GM21528 (cell line): ENCODE measurements at regions not wholly inside any gene's neighbourhood (a gene's known extent, or its start where the extent isn't known, plus 50 kb on each side); places are given as distances from the start of the nearest gene placed in this dataset.

Experiments used
- ATAC-seq: cut with Tn5 transposase; IDR thresholded peaks from one replicate; pipeline ENCODE4 v1.9.1; 2021; ENCODE audit warnings: mild to moderate bottlenecking, moderate library complexity; ENCODE audit not compliant: unreplicated experiment, low FRiP score

DNA sequence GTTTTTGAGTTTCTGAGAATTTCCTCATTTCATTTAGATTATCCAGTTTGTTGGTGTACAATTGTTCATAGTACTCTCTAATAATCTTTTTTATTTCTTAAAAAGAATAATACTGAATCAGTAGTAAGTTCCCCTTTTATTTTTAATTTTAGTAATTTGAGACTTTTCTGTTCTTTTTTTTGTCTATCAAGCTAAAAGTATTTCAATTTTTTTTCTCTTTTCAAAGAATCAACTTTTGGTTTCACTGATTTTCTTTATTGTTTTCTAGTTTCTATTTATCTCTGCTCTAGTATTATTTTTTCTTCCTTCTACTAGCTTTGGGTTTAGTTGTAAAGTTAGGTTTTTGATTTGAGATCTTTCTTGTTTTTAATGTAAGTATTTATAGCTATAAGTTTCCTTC, 60.6 kb upstream of the ARL15 start:
- ATAC-seq = no peak

DNA sequence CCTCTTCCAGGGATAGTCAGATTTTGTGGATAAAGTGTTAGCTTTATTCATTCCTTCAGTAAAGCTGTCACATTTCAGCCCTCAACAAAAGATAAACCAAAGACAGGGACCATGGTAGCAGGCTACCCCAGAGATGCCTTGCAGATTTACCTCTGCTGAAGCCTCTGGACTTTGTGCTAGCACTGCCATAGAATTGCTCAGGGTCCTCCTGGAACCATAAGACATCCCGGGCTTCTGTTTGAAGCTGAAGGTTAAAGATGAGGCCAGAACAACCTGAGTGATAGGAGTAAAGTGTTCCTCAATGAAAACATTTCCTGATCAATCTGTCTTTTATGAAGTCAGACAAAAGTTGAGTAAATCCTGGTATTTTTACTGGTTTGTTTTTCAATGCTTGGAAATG, 57.5 kb upstream of the ARL15 start:
- ATAC-seq = no peak

GRCh38 chr5:54366707-54367106, 56.3 kb upstream of the ARL15 start:
- ATAC-seq = no peak

DNA sequence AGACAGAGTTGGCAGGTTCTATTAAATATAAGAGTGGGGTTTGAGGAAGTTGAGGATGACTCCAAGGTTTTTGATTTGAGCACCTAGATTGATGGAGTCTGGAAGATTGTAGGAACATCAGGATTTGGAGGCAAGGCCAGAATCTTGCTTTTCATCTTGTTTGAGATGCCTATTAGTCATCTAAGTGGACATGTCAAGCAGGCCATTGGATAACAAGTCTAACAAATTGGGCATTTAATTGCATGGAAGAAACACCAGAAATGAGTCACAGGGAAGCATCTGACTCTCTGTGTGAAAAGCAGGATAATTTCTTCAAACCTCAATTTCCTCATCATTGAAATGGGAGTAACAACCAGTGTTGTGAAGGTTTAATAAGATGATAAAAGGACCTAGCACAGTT, 53.3 kb upstream of the ARL15 start:
- ATAC-seq = no peak

DNA sequence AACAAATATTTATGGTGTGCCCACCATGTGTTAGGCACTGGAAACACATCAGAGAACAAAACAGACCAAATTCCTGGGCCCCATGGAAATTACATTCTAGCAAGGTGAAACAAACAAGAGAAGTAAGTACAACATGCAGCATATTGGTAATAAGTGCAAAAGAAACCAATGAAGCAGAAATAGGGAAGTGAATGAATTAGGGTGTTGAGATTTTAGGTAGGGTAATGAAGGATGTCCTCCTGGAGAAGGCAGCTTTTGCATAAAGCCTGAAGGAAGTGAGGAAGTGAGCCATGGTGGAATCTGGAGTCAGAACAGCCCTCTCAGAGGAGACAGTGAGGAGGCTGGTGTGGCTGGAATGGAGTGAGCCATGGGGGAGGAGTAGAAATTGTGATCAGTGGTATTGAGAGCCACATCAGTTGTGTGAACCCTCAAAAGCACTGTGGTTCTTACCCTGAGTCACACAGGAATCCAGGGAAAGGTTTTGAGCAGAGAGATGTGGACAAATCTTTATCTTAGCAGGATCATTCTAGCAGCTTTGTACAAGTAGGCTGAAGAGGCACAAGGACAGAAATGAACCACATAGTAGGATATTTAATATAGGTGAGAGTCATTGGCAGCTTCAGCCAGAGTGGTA, 52.7 kb upstream of the ARL15 start:
- ATAC-seq = no peak

- no peak for ATAC-seq
Observed at GRCh38 chr5:54362434-54362833, 52.1 kb upstream of the ARL15 start.

GRCh38 chr5:54361691-54362411, 51.5 kb upstream of the ARL15 start:
- ATAC-seq = no peak

GRCh38 chr5:54360925-54361662, 50.7 kb upstream of the ARL15 start:
- ATAC-seq = no peak
